ENCODE measurements at regions not wholly inside any gene's neighbourhood (a gene's known extent, or its start where the extent isn't known, plus 50 kb on each side); places are given as distances from the start of the nearest gene placed in this dataset.

DNA sequence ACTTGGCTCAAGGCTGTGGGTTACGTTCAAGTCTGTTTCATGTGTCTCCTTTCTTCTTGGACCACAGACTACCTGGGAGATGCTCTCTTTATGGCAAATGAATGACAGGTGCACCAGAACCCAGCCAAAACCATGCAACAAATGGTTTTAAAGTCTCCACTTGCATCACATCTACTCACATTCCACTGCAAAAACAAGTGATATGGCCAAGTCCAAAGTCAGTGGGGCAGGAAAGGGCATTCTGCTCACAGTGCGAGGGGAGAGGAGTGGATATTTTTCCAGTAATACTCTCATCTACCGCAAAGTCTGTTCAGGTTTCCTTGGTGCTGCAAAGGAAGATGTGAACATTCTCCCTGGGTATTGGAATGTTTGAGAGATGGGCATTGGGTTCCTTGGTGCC, 120.5 kb downstream of the UCHL1 start:
- TF ChIP-seq, protein P1, sequence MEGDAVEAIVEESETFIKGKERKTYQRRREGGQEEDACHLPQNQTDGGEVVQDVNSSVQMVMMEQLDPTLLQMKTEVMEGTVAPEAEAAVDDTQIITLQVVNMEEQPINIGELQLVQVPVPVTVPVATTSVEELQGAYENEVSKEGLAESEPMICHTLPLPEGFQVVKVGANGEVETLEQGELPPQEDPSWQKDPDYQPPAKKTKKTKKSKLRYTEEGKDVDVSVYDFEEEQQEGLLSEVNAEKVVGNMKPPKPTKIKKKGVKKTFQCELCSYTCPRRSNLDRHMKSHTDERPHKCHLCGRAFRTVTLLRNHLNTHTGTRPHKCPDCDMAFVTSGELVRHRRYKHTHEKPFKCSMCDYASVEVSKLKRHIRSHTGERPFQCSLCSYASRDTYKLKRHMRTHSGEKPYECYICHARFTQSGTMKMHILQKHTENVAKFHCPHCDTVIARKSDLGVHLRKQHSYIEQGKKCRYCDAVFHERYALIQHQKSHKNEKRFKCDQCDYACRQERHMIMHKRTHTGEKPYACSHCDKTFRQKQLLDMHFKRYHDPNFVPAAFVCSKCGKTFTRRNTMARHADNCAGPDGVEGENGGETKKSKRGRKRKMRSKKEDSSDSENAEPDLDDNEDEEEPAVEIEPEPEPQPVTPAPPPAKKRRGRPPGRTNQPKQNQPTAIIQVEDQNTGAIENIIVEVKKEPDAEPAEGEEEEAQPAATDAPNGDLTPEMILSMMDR (conservative IDR thresholded peaks at IDR 0.05; ENCODE audit: low read depth, low read length) = no peak
- TF ChIP-seq EZH2phosphoT487 (IDR thresholded peaks at IDR 0.05; ENCODE audit: borderline replicate concordance, low read length) = no peak

Data from PC-3 (cell line).